ENCODE measurements at regions not wholly inside any gene's neighbourhood (a gene's known extent, or its start where the extent isn't known, plus 50 kb on each side); places are given as distances from the start of the nearest gene placed in this dataset.

- TF ChIP-seq CHD7 (IDR thresholded peaks at IDR 0.05; ENCODE audit: insufficient replicate concordance, low read length), result no peak
- TF ChIP-seq RXRA (IDR thresholded peaks at IDR 0.05; ENCODE audit: insufficient read depth, low read depth, low read length), result no peak
- TF ChIP-seq SIN3A (conservative IDR thresholded peaks at IDR 0.05 in 1 of 2, IDR thresholded peaks at IDR 0.05 in 1 of 2; ENCODE audit: low read depth in 1 of 2, low read length in 2 of 2), result no peak
- TF ChIP-seq RBBP5 (IDR thresholded peaks at IDR 0.05; ENCODE audit: borderline replicate concordance, low read depth, low read length), result no peak
- TF ChIP-seq BCL11A (IDR thresholded peaks at IDR 0.05; ENCODE audit: low read depth in 2 of 2, low read length in 2 of 2), result no peak
- TF ChIP-seq RFX5 (IDR thresholded peaks at IDR 0.05; ENCODE audit: borderline replicate concordance, low read depth, low read length), result no peak
- TF ChIP-seq RNF2 (IDR thresholded peaks at IDR 0.05; ENCODE audit: borderline replicate concordance, low read depth, low read length, missing control alignments, poor library complexity, severe bottlenecking), result no peak
- no peak for TF ChIP-seq GTF2F1 (IDR thresholded peaks at IDR 0.05; ENCODE audit: borderline replicate concordance, low read depth, low read length)
- no peak for TF ChIP-seq BRCA1 (IDR thresholded peaks at IDR 0.05; ENCODE audit: low read depth, low read length)
Measured at GRCh38 chr6:81648502-81648901, 104.0 kb downstream of the TENT5A start (continued).

Measured in H1 (cell line).